Neural crest cell (in vitro differentiated cells): ENCODE measurements at regions not wholly inside any gene's neighbourhood (a gene's known extent, or its start where the extent isn't known, plus 50 kb on each side); places are given as distances from the start of the nearest gene placed in this dataset.

Experiments used
- DNase-seq: peaks from one replicate; pipeline ENCODE4 v3.0.0; 2021; ENCODE audit warnings: low read depth, mixed read lengths, low spot score
- H3K27ac Mint-ChIP-seq: one replicate; pipeline ENCODE4 v1.8.0; 2021; ENCODE audit warnings: mild to moderate bottlenecking, mixed read lengths; ENCODE audit not compliant: unreplicated experiment
- H3K27me3 Mint-ChIP-seq: 2 replicates; pipeline ENCODE4 v1.8.0; 2021; ENCODE audit warnings: low read depth, mild to moderate bottlenecking, mixed read lengths
- H3K36me3 Mint-ChIP-seq: 2 replicates; pipeline ENCODE4 v1.8.0; 2021; ENCODE audit warnings: low read depth, mild to moderate bottlenecking, mixed read lengths
- H3K4me1 Mint-ChIP-seq: 2 replicates; pipeline ENCODE4 v1.8.0; 2021; ENCODE audit warnings: mixed read lengths
- H3K4me3 Mint-ChIP-seq: one replicate; pipeline ENCODE4 v1.8.0; 2021; ENCODE audit warnings: mild to moderate bottlenecking, mixed read lengths
- H3K9me3 Mint-ChIP-seq: 2 replicates; pipeline ENCODE4 v1.8.0; 2021; ENCODE audit warnings: mixed read lengths
- CTCF ChIP-seq: fragments of 200-600 bp; sonication (generic); conservative IDR thresholded peaks from 2 replicates; pipeline ENCODE4 v1.5.0; 2021; ENCODE audit warnings: antibody characterized with exemption, mild to moderate bottlenecking

- DNase-seq, result no peak
- H3K36me3 Mint-ChIP-seq, result no peaks in the 10 kb centered on the region
- H3K9me3 Mint-ChIP-seq, result no peaks in the 10 kb centered on the region
- TF ChIP-seq CTCF, result no peak
- no peak overlapping the region for H3K4me3 Mint-ChIP-seq
- no peaks in the 10 kb centered on the region for H3K27me3 Mint-ChIP-seq
- H3K4me1 Mint-ChIP-seq, result peaks cover 24% of the 10 kb centered on the region
- no peak overlapping the region for H3K27ac Mint-ChIP-seq
Observed at GRCh38 chr13:50699874-50700663, 143.4 kb downstream of the DLEU7 start.

DNA sequence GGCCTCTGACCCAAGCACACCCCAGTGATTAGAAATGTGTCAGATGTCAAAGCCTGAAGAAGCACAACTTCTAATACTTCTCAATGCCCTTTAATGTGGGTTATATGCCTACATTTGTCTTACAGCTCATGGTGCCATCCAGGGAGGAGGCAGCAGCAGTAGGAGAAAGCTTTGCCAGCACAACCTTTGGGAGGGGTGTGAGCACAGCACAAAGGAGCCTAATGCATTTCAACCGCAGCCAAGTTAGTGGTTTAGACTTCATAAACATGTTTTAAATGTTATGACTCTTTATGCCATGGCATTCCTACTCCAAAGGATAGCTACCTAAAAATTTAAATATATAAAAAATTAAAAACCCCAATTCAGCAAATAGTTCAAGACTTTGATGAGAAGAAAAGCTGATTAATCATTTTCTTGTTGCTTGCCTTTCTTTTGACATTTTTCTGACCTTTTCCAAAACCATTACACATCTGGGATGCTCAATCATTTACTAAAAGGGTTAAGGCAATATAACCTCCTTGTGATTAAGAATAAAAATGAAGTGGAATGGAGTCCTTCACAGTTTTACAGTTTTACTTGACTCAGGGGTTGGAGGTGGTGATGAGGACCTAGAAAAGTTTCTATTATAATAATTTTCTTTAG lies 142.7 kb downstream of the DLEU7 start:
- Mint-ChIP-seq H3K27me3 (no peaks in the 10 kb centered on the region), H3K4me3 (no peak overlapping the region), H3K9me3 (no peaks in the 10 kb centered on the region), H3K36me3 (no peaks in the 10 kb centered on the region), H3K27ac (no peak overlapping the region), H3K4me1 (peaks cover 24% of the 10 kb centered on the region)
- TF ChIP-seq CTCF, result no peak
- DNase-seq, result no peak

DNA sequence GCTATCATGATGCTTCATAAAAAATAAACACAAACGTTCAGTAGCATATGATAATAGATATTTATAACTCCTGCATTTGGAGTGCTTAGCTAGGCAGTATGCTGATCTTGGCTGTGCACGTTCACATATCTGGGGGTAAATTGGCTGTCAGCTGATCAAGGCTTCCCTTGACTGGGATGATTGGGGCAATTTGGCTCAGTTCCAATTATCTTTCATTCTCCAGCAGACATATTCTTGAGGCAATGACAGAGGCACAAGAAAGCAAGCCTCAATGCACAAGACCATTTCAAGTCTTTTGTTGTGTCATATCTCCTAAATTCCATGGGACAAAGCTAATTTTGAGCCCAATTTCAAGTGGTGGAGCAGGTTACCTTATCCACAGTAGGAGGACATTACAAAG lies 142.0 kb downstream of the DLEU7 start:
- Mint-ChIP-seq H3K4me1 (peaks cover 23% of the 10 kb centered on the region), H3K9me3 (no peaks in the 10 kb centered on the region), H3K36me3 (no peaks in the 10 kb centered on the region), H3K4me3 (no peak overlapping the region), H3K27me3 (no peaks in the 10 kb centered on the region), H3K27ac (no peak overlapping the region)
- no peak for DNase-seq
- TF ChIP-seq CTCF, result no peak

DNA sequence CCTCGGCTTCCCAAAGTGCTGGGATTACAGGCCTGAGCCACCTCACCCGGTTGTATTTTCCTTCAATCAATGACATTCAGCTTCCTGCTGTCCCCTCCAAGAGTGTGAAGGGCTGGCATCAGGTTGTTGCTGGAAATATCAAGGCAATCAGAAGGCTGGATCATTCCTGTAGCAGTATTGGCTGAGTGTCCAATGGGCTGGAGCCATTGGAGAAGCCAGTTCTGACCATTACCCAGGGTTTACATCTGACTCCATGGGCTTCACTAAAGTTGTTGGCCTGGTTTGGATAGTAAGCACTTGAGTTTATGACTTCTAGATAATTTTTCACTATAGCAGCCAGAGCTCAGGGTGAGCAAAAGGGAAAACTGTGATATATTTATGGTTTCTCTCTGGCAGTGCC lies 137.0 kb downstream of the DLEU7 start:
- no peak for DNase-seq
- Mint-ChIP-seq H3K4me1 (peaks cover 5% of the 10 kb centered on the region), H3K27ac (no peak overlapping the region), H3K4me3 (no peak overlapping the region), H3K36me3 (no peaks in the 10 kb centered on the region), H3K9me3 (no peaks in the 10 kb centered on the region), H3K27me3 (no peaks in the 10 kb centered on the region)
- no peak for TF ChIP-seq CTCF

DNA sequence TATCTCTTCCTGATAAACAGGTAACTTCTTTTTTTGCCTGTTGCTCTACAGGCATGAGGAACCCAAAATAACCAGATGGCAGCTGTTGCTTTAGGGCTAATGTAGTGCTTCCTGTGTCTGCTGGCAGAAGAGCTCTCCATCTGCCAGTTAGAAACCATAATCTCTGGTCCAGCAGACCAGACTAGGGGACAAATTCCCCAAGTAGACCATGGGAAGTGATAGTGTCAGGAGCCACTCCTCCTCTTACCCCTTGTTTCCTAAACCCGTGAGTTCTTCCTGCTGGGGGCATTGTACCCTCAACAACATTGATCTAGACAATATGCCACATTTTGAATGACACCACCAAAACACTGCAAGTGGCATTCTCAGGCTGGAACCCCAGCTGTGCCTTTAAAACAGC lies 135.9 kb downstream of the DLEU7 start:
- Mint-ChIP-seq H3K36me3 (peaks cover under 1% of the 10 kb centered on the region), H3K9me3 (no peaks in the 10 kb centered on the region), H3K4me3 (no peak overlapping the region), H3K27ac (no peak overlapping the region), H3K4me1 (peaks cover 5% of the 10 kb centered on the region), H3K27me3 (no peaks in the 10 kb centered on the region)
- DNase-seq, result no peak
- no peak for TF ChIP-seq CTCF
